Subcutaneous abdominal adipose tissue (tissue), 5 donors: ENCODE measurements at regions not wholly inside any gene's neighbourhood (a gene's known extent, or its start where the extent isn't known, plus 50 kb on each side); places are given as distances from the start of the nearest gene placed in this dataset.
A peak's percentile ranks its signal among the peaks of the same experiment; 100 is the strongest.

Experiments
- H3K27ac ChIP-seq: one replicate; pipeline ENCODE4 v1.7.0; 2013; ENCODE audit warnings: low read depth, mild to moderate bottlenecking, inconsistent platforms, low read length, moderate library complexity
- H3K27me3 ChIP-seq, 5 donors: one replicate each; pipeline ENCODE4 v1.7.0; 2013; ENCODE audit warnings: low read length in 5 of 5, inconsistent platforms in 1 of 5; ENCODE audit not compliant: control insufficient read depth in 5 of 5, insufficient read depth in 4 of 5
- H3K36me3 ChIP-seq, 5 donors: one replicate each; pipeline ENCODE4 v1.7.0; 2013; ENCODE audit warnings: low read length in 5 of 5; ENCODE audit not compliant: control insufficient read depth in 5 of 5, insufficient read depth in 5 of 5
- H3K4me1 ChIP-seq, 5 donors: one replicate each; pipeline ENCODE4 v1.7.0; 2013; ENCODE audit warnings: low read length in 5 of 5, mild to moderate bottlenecking in 3 of 5, moderate library complexity in 1 of 5; ENCODE audit not compliant: control insufficient read depth in 5 of 5, insufficient read depth in 5 of 5
- H3K4me3 ChIP-seq, 5 donors: one replicate each; pipeline ENCODE4 v1.7.0; 2013; ENCODE audit warnings: low read length in 5 of 5, low read depth in 1 of 5
- H3K9ac ChIP-seq, 5 donors: one replicate each; pipeline ENCODE4 v1.7.0; 2013; ENCODE audit warnings: low read length in 5 of 5, mild to moderate bottlenecking in 4 of 5, moderate library complexity in 3 of 5
- H3K9me3 ChIP-seq, 5 donors: one replicate each; pipeline ENCODE4 v1.7.0; 2013; ENCODE audit warnings: low read length in 5 of 5; ENCODE audit not compliant: control insufficient read depth in 5 of 5
- donor health status: healthy.
- donor health status: healthy.
- donor health status: healthy.
- donor health status: healthy.
- donor health status: healthy.

- Histone ChIP-seq H3K4me1 (peaks cover 0 to 5% (median 0%) of the 10 kb centered on the region in 5 donors), H3K36me3 (peaks cover 13 to 35% (median 26%) of the 10 kb centered on the region in 5 donors), H3K9me3 (no peaks in the 10 kb centered on the region), H3K9ac (no peak overlapping the region), H3K27ac (no peak overlapping the region), H3K4me3 (no peak overlapping the region), H3K27me3 (no peaks in the 10 kb centered on the region)
These were observed 50.2 kb downstream of the ZZZ3 start for GRCh38 chr1:77632216-77632615.

- Histone ChIP-seq H3K9ac (no peak overlapping the region), H3K4me1 (peaks cover 0 to 5% (median 0%) of the 10 kb centered on the region in 5 donors), H3K4me3 (no peak overlapping the region), H3K27me3 (no peaks in the 10 kb centered on the region), H3K27ac (no peak overlapping the region), H3K36me3 (peaks cover 13 to 34% (median 26%) of the 10 kb centered on the region in 5 donors), H3K9me3 (no peaks in the 10 kb centered on the region)
These were observed 50.7 kb downstream of the ZZZ3 start for GRCh38 chr1:77631751-77632150.

DNA sequence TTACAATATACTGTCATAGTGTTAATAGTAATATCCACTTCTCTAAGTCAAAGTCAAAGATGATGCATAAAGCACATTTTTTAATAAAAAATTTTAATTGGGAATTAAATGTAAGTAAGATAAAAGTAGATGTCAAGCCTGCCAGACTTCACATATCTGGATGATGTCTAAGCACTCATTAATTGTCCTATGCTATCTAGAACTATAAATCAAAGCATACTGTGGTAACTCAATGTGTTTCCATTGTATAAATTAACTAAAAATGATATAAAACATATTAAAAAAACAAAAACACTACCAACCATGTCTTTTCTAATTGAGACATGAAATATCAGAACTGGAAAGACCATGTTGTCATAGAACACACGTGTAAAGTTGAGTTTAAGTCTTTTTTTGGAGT lies 51.2 kb downstream of the ZZZ3 start:
- Histone ChIP-seq H3K9ac (no peak overlapping the region), H3K36me3 (peaks cover 13 to 33% (median 29%) of the 10 kb centered on the region in 5 donors), H3K27ac (no peak overlapping the region), H3K4me3 (no peak overlapping the region), H3K27me3 (no peaks in the 10 kb centered on the region), H3K9me3 (no peaks in the 10 kb centered on the region), H3K4me1 (peaks cover 0 to 5% (median 0%) of the 10 kb centered on the region in 5 donors)

- Histone ChIP-seq H3K4me1 (peaks cover 0 to 5% (median 0%) of the 10 kb centered on the region in 5 donors), H3K27me3 (no peaks in the 10 kb centered on the region), H3K27ac (no peak overlapping the region), H3K36me3 (peaks cover 14 to 30% (median 21%) of the 10 kb centered on the region in 5 donors), H3K9ac (no peak overlapping the region), H3K9me3 (no peaks in the 10 kb centered on the region), H3K4me3 (no peak overlapping the region)
These were observed 54.4 kb downstream of the ZZZ3 start for GRCh38 chr1:77627978-77628570.

- H3K27ac ChIP-seq = no peak overlapping the region
These were observed 57.2 kb downstream of the ZZZ3 start for GRCh38 chr1:77625250-77625649.

GRCh38 chr1:77624102-77624501 lies 58.4 kb downstream of the ZZZ3 start:
- Histone ChIP-seq H3K27me3 (no peaks in the 10 kb centered on the region), H3K4me3 (no peak overlapping the region), H3K9me3 (no peaks in the 10 kb centered on the region), H3K4me1 (peaks cover 0 to 3% (median 0%) of the 10 kb centered on the region in 5 donors), H3K9ac (no peak overlapping the region), H3K27ac (no peak overlapping the region), H3K36me3 (peaks cover 3 to 11% (median 9%) of the 10 kb centered on the region in 5 donors)

More at GRCh38 chr1:77625250-77625649, 57.2 kb downstream of the ZZZ3 start:
- Histone ChIP-seq H3K27me3 (no peaks in the 10 kb centered on the region), H3K36me3 (peaks cover 3 to 17% (median 7%) of the 10 kb centered on the region in 5 donors), H3K9me3 (no peaks in the 10 kb centered on the region), H3K4me1 (peaks cover 0 to 3% (median 0%) of the 10 kb centered on the region in 5 donors), H3K9ac (no peak overlapping the region), H3K4me3 (no peak overlapping the region)

- Histone ChIP-seq H3K9ac (peak overlapping the region in 1 of 5 donors; percentile 7), H3K36me3 (peaks cover 3 to 11% (median 7%) of the 10 kb centered on the region in 5 donors), H3K4me3 (no peak overlapping the region), H3K27ac (no peak overlapping the region), H3K27me3 (no peaks in the 10 kb centered on the region), H3K4me1 (peaks cover 0 to 3% (median 0%) of the 10 kb centered on the region in 5 donors), H3K9me3 (no peaks in the 10 kb centered on the region)
These were observed 59.4 kb downstream of the ZZZ3 start for GRCh38 chr1:77623066-77623465.

GRCh38 chr1:77620273-77620672 lies 62.2 kb downstream of the ZZZ3 start:
- Histone ChIP-seq H3K36me3 (peaks cover 3 to 15% (median 5%) of the 10 kb centered on the region in 5 donors), H3K27ac (no peak overlapping the region), H3K9me3 (no peaks in the 10 kb centered on the region), H3K4me3 (no peak overlapping the region), H3K9ac (no peak overlapping the region), H3K4me1 (peaks cover 0 to 3% (median 0%) of the 10 kb centered on the region in 5 donors), H3K27me3 (no peaks in the 10 kb centered on the region)

- Histone ChIP-seq H3K4me3 (no peak overlapping the region), H3K9ac (no peak overlapping the region), H3K9me3 (peaks cover 0 to 14% (median 6%) of the 10 kb centered on the region in 5 donors), H3K4me1 (no peaks in the 10 kb centered on the region), H3K27ac (no peak overlapping the region), H3K36me3 (peaks cover 0 to 8% (median 0%) of the 10 kb centered on the region in 5 donors), H3K27me3 (no peaks in the 10 kb centered on the region)
These were observed 68.4 kb downstream of the ZZZ3 start for GRCh38 chr1:77614037-77614436.
